DND-41 (cell line): ENCODE measurements at regions not wholly inside any gene's neighbourhood (a gene's known extent, or its start where the extent isn't known, plus 50 kb on each side); places are given as distances from the start of the nearest gene placed in this dataset.
A peak's percentile ranks its signal among the peaks of the same experiment; 100 is the strongest.

Experiments used
- ATAC-seq: fragments of 200-7000 bp; cut with Tn5 transposase; 3 replicates; pipeline ENCODE4 v1.9.1; 2021; ENCODE audit warnings: low read depth; ENCODE audit not compliant: insufficient read depth
- DNase-seq: peaks from one replicate; pipeline ENCODE4 v3.0.0-alpha.2; 2020
- H2AFZ ChIP-seq: 2 replicates; pipeline ENCODE4 v1.6.0; 2012; ENCODE audit warnings: low read depth, low read length
- H3K27ac ChIP-seq: 2 replicates; pipeline ENCODE4 v1.5.1; 2012; ENCODE audit warnings: low read length, inconsistent platforms
- H3K27me3 ChIP-seq: fragments of 200-600 bp; sonication (generic); 2 replicates; pipeline ENCODE4 v1.6.0; 2012; ENCODE audit warnings: low read length, mild to moderate bottlenecking, inconsistent platforms; ENCODE audit not compliant: insufficient read depth, poor library complexity
- H3K36me3 ChIP-seq: 2 replicates; pipeline ENCODE4 v1.5.1; 2012; ENCODE audit warnings: low read length, inconsistent platforms; ENCODE audit not compliant: insufficient read depth
- H3K4me1 ChIP-seq: 2 replicates; pipeline ENCODE4 v1.5.1; 2012; ENCODE audit warnings: mild to moderate bottlenecking, low read length; ENCODE audit not compliant: insufficient read depth
- H3K4me2 ChIP-seq: 2 replicates; pipeline ENCODE4 v1.6.0; 2012; ENCODE audit warnings: mild to moderate bottlenecking, moderate library complexity, low read length, inconsistent platforms; ENCODE audit not compliant: insufficient read depth
- H3K4me3 ChIP-seq, 2 experiments: fragments of 200-600 bp in 1 of 2; shearing (Covaris generic) in 1 of 2; 2 replicates each; pipeline ENCODE4 v1.5.1; 2012 to 2016; ENCODE audit warnings: inconsistent platforms in 2 of 2, low read length in 2 of 2, mild to moderate bottlenecking in 2 of 2, low read depth in 1 of 2, moderate library complexity in 1 of 2
- H3K79me2 ChIP-seq: 2 replicates; pipeline ENCODE4 v1.6.0; 2012; ENCODE audit warnings: low read length, inconsistent platforms; ENCODE audit not compliant: insufficient read depth
- H3K9ac ChIP-seq: 2 replicates; pipeline ENCODE4 v1.6.0; 2012; ENCODE audit warnings: low read depth, mild to moderate bottlenecking, inconsistent platforms, low read length, moderate library complexity
- H3K9me3 ChIP-seq: 2 replicates; pipeline ENCODE4 v1.5.1; 2012; ENCODE audit warnings: low read length, moderate library complexity, mild to moderate bottlenecking, inconsistent platforms; ENCODE audit not compliant: insufficient read depth, severe bottlenecking
- H4K20me1 ChIP-seq: 2 replicates; pipeline ENCODE4 v1.6.0; 2012; ENCODE audit warnings: low read length; ENCODE audit not compliant: insufficient read depth
- EZH2 ChIP-seq: IDR thresholded peaks from 3 replicates; pipeline ENCODE4 v1.6.1; 2012; ENCODE audit warnings: borderline replicate concordance, low read depth, mild to moderate bottlenecking, moderate library complexity, low read length, inconsistent platforms; ENCODE audit not compliant: severe bottlenecking
- TF ChIP-seq, protein P1 (sequence below): IDR thresholded peaks from 2 replicates; pipeline ENCODE4 v1.5.1; 2012; ENCODE audit warnings: borderline replicate concordance, low read length, moderate library complexity, mild to moderate bottlenecking; ENCODE audit not compliant: poor library complexity, severe bottlenecking; ENCODE audit errors: extremely low read depth

DNA sequence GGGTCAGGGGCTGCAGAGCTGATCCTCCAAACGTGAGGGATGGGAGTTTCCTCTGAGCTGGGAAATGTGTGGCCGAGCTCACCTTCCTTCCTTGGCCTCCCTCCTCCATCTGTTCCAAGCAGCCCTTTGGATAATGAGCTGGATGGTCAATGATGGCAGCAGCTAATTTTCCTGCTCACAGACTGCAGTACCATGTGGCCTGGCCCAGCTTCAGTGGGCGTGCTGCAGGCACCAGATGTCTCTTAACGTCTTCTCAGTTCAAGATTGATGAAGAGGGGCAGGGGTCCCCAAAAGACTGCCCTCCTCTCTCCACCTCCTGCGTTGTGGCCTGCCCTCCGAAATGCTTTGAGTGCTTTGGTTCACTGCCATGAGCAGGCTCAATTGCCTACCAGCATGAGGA is 86.0 kb downstream of the UBIAD1 start:
- H3K27me3 ChIP-seq = no peaks in the 10 kb centered on the region
- no peaks in the 10 kb centered on the region for H3K4me1 ChIP-seq
- no peaks in the 10 kb centered on the region for H3K79me2 ChIP-seq
- DNase-seq (no peak), ATAC-seq (no peak)
- no peak overlapping the region for H2AFZ ChIP-seq
- no peaks in the 10 kb centered on the region; the same call in 1 of the 2 replicates for H4K20me1 ChIP-seq
- no peak overlapping the region for H3K4me3 ChIP-seq
- no peak overlapping the region for H3K4me2 ChIP-seq
- H3K9me3 ChIP-seq = no peaks in the 10 kb centered on the region
- no peak overlapping the region for H3K9ac ChIP-seq
- no peak overlapping the region for H3K27ac ChIP-seq
- TF ChIP-seq, protein P1, sequence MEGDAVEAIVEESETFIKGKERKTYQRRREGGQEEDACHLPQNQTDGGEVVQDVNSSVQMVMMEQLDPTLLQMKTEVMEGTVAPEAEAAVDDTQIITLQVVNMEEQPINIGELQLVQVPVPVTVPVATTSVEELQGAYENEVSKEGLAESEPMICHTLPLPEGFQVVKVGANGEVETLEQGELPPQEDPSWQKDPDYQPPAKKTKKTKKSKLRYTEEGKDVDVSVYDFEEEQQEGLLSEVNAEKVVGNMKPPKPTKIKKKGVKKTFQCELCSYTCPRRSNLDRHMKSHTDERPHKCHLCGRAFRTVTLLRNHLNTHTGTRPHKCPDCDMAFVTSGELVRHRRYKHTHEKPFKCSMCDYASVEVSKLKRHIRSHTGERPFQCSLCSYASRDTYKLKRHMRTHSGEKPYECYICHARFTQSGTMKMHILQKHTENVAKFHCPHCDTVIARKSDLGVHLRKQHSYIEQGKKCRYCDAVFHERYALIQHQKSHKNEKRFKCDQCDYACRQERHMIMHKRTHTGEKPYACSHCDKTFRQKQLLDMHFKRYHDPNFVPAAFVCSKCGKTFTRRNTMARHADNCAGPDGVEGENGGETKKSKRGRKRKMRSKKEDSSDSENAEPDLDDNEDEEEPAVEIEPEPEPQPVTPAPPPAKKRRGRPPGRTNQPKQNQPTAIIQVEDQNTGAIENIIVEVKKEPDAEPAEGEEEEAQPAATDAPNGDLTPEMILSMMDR = no peak
- no peak for TF ChIP-seq EZH2
- no peaks in the 10 kb centered on the region for H3K36me3 ChIP-seq

DNA sequence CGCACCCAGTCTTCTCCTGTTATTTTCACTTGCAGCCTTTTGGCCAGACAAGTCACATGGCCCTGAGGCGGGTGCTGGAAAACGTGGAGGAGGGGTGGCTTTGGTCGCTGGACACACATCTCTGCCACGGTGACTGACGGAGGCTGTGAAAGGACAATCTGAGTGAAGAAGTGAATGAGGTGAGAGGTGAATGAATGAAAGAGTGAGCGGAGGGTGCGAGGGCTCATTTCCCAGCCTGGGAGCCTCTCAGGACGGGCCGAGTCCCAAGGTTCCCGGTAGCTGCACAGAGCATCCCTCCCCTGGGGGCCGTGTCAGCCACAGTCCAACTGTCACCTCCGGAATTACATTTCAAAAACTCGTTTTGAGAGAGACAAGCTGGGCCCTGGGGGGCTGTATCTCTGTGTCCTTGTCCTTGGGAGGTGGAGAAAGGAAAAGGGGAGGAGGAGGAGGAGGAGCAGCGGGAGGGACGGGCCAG is 89.6 kb downstream of the UBIAD1 start:
- ATAC-seq = no peak
- TF ChIP-seq, protein P1 = no peak
- TF ChIP-seq EZH2 = no peak
- H2AFZ ChIP-seq = no peak overlapping the region
- no peak overlapping the region for H3K4me3 ChIP-seq
- H3K4me2 ChIP-seq = no peak overlapping the region
- no peak for DNase-seq
- no peaks in the 10 kb centered on the region for H3K36me3 ChIP-seq
- no peaks in the 10 kb centered on the region for H3K4me1 ChIP-seq
- H3K79me2 ChIP-seq = no peaks in the 10 kb centered on the region
- H3K27ac ChIP-seq = no peak overlapping the region
- no peak overlapping the region for H3K9ac ChIP-seq
- H3K9me3 ChIP-seq = no peaks in the 10 kb centered on the region
- H3K27me3 ChIP-seq = no peaks in the 10 kb centered on the region
- H4K20me1 ChIP-seq = no peaks in the 10 kb centered on the region

DNA sequence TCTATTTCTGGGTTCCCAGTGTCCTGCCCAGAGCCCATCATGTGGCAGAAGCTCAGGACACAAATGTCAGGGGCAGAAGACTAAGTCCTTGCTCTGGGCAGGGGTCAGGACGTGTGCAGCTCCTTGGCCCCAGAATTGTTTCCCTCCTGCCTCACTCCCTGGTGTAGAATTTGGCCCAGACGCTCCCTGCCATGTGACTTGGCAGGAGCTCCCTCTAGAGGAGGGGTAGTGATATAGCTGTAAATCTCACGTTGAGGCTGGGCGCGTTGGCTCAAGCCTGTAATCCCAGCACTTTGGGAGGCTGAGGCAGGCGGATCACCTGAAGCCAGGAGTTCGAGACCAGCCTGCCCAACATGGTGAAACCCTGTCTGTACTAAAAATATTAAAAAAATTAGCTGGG is 91.2 kb downstream of the UBIAD1 start:
- no peaks in the 10 kb centered on the region for H3K27me3 ChIP-seq
- H2AFZ ChIP-seq = no peak overlapping the region
- ATAC-seq (no peak), DNase-seq (no peak)
- TF ChIP-seq, protein P1 = peak; percentile 53
- no peak for TF ChIP-seq EZH2
- no peaks in the 10 kb centered on the region for H3K79me2 ChIP-seq
- no peaks in the 10 kb centered on the region for H4K20me1 ChIP-seq
- H3K36me3 ChIP-seq = no peaks in the 10 kb centered on the region
- H3K4me1 ChIP-seq = no peaks in the 10 kb centered on the region
- no peak overlapping the region for H3K27ac ChIP-seq
- no peaks in the 10 kb centered on the region for H3K9me3 ChIP-seq
- no peak overlapping the region for H3K4me3 ChIP-seq
- no peak overlapping the region for H3K9ac ChIP-seq
- no peak overlapping the region for H3K4me2 ChIP-seq
